GM23338 (cell line): ENCODE measurements at regions not wholly inside any gene's neighbourhood (a gene's known extent, or its start where the extent isn't known, plus 50 kb on each side); places are given as distances from the start of the nearest gene placed in this dataset.

Experiments used
- CTCF ChIP-seq, 2 experiments: fragments of 200-600 bp in 1 of 2; sonication (generic) in 1 of 2; conservative IDR thresholded peaks; 2 replicates each; pipeline versions ENCODE4 v1.5.1 to v1.6.1; 2016 to 2017; ENCODE audit warnings: antibody characterized with exemption in 2 of 2, low read depth in 2 of 2, mild to moderate bottlenecking in 2 of 2, moderate library complexity in 1 of 2
- EZH2 ChIP-seq: fragments of 200-600 bp; sonication (generic); IDR thresholded peaks from one replicate; pipeline ENCODE4 v1.8.0; 2017; ENCODE audit warnings: antibody characterized with exemption, mild to moderate bottlenecking, low read depth; ENCODE audit not compliant: unreplicated experiment
- EZH2phosphoT487 ChIP-seq: fragments of 200-600 bp; sonication (generic); IDR thresholded peaks from one replicate; pipeline ENCODE4 v1.8.1; 2018; ENCODE audit warnings: antibody characterized with exemption; ENCODE audit not compliant: unreplicated experiment
- JUNB ChIP-seq: IDR thresholded peaks from one replicate; pipeline ENCODE4 v1.6.1; 2016; ENCODE audit warnings: antibody characterized with exemption; ENCODE audit not compliant: unreplicated experiment
- NANOG ChIP-seq: IDR thresholded peaks from 2 replicates; pipeline ENCODE4 v1.6.1; 2016; ENCODE audit warnings: antibody characterized with exemption, borderline replicate concordance
- POLR2AphosphoS5 ChIP-seq: IDR thresholded peaks from 2 replicates; pipeline ENCODE4 v1.6.1; 2016; ENCODE audit warnings: antibody characterized with exemption, low read depth
- STAT1 ChIP-seq: IDR thresholded peaks from one replicate; pipeline ENCODE4 v1.6.1; 2016; ENCODE audit warnings: antibody characterized with exemption; ENCODE audit not compliant: unreplicated experiment
- ZNF114 ChIP-seq: fragments of 250-450 bp; sonication (Bioruptor Pico); IDR thresholded peaks from 2 replicates; pipeline ENCODE4 v1.5.0; 2020; ENCODE audit warnings: mild to moderate bottlenecking, moderate library complexity
- ZNF331 ChIP-seq: fragments of 250-450 bp; sonication (Bioruptor Pico); IDR thresholded peaks from 2 replicates; pipeline ENCODE4 v1.5.0; 2020; ENCODE audit warnings: low read depth, mild to moderate bottlenecking, moderate library complexity
- TF ChIP-seq, protein P1 (sequence below): IDR thresholded peaks from one replicate; pipeline ENCODE4 v1.6.1; 2018; ENCODE audit warnings: antibody characterized with exemption; ENCODE audit not compliant: unreplicated experiment
- TF ChIP-seq, protein P2 (sequence below): fragments of 250-450 bp; sonication (Bioruptor Pico); IDR thresholded peaks from 2 replicates; pipeline ENCODE4 v1.5.0; 2020; ENCODE audit warnings: mild to moderate bottlenecking, moderate library complexity

- TF ChIP-seq ZNF331 (CRISPR knock-in tag), result no peak
- no peak for TF ChIP-seq CTCF (conservative IDR thresholded peaks at IDR 0.05; ENCODE audit: low read depth in 2 of 2)
- TF ChIP-seq, protein P1, sequence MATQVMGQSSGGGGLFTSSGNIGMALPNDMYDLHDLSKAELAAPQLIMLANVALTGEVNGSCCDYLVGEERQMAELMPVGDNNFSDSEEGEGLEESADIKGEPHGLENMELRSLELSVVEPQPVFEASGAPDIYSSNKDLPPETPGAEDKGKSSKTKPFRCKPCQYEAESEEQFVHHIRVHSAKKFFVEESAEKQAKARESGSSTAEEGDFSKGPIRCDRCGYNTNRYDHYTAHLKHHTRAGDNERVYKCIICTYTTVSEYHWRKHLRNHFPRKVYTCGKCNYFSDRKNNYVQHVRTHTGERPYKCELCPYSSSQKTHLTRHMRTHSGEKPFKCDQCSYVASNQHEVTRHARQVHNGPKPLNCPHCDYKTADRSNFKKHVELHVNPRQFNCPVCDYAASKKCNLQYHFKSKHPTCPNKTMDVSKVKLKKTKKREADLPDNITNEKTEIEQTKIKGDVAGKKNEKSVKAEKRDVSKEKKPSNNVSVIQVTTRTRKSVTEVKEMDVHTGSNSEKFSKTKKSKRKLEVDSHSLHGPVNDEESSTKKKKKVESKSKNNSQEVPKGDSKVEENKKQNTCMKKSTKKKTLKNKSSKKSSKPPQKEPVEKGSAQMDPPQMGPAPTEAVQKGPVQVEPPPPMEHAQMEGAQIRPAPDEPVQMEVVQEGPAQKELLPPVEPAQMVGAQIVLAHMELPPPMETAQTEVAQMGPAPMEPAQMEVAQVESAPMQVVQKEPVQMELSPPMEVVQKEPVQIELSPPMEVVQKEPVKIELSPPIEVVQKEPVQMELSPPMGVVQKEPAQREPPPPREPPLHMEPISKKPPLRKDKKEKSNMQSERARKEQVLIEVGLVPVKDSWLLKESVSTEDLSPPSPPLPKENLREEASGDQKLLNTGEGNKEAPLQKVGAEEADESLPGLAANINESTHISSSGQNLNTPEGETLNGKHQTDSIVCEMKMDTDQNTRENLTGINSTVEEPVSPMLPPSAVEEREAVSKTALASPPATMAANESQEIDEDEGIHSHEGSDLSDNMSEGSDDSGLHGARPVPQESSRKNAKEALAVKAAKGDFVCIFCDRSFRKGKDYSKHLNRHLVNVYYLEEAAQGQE, result no peak
- no peak for TF ChIP-seq EZH2phosphoT487
- TF ChIP-seq EZH2, result no peak
- no peak for TF ChIP-seq POLR2AphosphoS5
- TF ChIP-seq NANOG, result no peak
- TF ChIP-seq ZNF114, result no peak
- TF ChIP-seq STAT1, result no peak
- TF ChIP-seq, protein P2, sequence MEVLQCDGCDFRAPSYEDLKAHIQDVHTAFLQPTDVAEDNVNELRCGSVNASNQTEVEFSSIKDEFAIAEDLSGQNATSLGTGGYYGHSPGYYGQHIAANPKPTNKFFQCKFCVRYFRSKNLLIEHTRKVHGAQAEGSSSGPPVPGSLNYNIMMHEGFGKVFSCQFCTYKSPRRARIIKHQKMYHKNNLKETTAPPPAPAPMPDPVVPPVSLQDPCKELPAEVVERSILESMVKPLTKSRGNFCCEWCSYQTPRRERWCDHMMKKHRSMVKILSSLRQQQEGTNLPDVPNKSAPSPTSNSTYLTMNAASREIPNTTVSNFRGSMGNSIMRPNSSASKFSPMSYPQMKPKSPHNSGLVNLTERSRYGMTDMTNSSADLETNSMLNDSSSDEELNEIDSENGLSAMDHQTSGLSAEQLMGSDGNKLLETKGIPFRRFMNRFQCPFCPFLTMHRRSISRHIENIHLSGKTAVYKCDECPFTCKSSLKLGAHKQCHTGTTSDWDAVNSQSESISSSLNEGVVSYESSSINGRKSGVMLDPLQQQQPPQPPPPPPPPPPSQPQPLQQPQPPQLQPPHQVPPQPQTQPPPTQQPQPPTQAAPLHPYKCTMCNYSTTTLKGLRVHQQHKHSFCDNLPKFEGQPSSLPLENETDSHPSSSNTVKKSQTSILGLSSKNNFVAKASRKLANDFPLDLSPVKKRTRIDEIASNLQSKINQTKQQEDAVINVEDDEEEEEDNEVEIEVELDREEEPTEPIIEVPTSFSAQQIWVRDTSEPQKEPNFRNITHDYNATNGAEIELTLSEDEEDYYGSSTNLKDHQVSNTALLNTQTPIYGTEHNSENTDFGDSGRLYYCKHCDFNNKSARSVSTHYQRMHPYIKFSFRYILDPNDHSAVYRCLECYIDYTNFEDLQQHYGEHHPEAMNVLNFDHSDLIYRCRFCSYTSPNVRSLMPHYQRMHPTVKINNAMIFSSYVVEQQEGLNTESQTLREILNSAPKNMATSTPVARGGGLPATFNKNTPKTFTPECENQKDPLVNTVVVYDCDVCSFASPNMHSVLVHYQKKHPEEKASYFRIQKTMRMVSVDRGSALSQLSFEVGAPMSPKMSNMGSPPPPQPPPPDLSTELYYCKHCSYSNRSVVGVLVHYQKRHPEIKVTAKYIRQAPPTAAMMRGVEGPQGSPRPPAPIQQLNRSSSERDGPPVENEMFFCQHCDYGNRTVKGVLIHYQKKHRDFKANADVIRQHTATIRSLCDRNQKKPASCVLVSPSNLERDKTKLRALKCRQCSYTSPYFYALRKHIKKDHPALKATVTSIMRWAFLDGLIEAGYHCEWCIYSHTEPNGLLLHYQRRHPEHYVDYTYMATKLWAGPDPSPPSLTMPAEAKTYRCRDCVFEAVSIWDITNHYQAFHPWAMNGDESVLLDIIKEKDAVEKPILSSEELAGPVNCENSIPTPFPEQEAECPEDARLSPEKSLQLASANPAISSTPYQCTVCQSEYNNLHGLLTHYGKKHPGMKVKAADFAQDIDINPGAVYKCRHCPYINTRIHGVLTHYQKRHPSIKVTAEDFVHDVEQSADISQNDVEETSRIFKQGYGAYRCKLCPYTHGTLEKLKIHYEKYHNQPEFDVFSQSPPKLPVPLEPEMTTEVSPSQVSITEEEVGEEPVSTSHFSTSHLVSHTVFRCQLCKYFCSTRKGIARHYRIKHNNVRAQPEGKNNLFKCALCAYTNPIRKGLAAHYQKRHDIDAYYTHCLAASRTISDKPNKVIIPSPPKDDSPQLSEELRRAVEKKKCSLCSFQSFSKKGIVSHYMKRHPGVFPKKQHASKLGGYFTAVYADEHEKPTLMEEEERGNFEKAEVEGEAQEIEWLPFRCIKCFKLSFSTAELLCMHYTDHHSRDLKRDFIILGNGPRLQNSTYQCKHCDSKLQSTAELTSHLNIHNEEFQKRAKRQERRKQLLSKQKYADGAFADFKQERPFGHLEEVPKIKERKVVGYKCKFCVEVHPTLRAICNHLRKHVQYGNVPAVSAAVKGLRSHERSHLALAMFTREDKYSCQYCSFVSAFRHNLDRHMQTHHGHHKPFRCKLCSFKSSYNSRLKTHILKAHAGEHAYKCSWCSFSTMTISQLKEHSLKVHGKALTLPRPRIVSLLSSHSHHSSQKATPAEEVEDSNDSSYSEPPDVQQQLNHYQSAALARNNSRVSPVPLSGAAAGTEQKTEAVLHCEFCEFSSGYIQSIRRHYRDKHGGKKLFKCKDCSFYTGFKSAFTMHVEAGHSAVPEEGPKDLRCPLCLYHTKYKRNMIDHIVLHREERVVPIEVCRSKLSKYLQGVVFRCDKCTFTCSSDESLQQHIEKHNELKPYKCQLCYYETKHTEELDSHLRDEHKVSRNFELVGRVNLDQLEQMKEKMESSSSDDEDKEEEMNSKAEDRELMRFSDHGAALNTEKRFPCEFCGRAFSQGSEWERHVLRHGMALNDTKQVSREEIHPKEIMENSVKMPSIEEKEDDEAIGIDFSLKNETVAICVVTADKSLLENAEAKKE (CRISPR knock-in tag), result no peak
- no peak for TF ChIP-seq JUNB
These were observed 1417.6 kb upstream of the CDH2 start for GRCh38 chr18:29594493-29594892.
